ENCODE measurements at regions not wholly inside any gene's neighbourhood (a gene's known extent, or its start where the extent isn't known, plus 50 kb on each side); places are given as distances from the start of the nearest gene placed in this dataset.

- H3T11ph ChIP-seq (ENCODE audit: low read length) = no peak overlapping the region
- Mint-ChIP-seq H3K36me3 (ENCODE audit: insufficient read depth in 1 of 3, low read depth in 3 of 3) (no peaks in the 10 kb centered on the region), H3K27me3 (ENCODE audit: low read depth) (no peaks in the 10 kb centered on the region), H3K27ac (no peak overlapping the region), H3K4me3 (no peak overlapping the region), H3K9me3 (0 out of 5 replicates have a peak, but pooled peaks cover 0 to 2% of the 10 kb centered on the region in 2 experiments), H3K4me1 (no peaks in the 10 kb centered on the region)
- H3K56ac ChIP-seq (ENCODE audit: insufficient read length, low read depth, low read length) = no peak overlapping the region
- H2BK120ac ChIP-seq (ENCODE audit: low read depth, low read length, poor library complexity, severe bottlenecking) = no peak overlapping the region
- H3K18ac ChIP-seq (ENCODE audit: insufficient read length, low read depth, low read length) = no peak overlapping the region
- H2BK20ac ChIP-seq (ENCODE audit: low read depth, low read length, poor library complexity, severe bottlenecking) = no peak overlapping the region
- H2AFZ ChIP-seq (ENCODE audit: low read length) = no peak overlapping the region
- no peak overlapping the region for H2BK15ac ChIP-seq (ENCODE audit: low read depth, low read length)
- H3K79me1 ChIP-seq (ENCODE audit: insufficient read depth, low read depth, low read length, poor library complexity, severe bottlenecking) = no peaks in the 10 kb centered on the region
- no CpG with 5 or more reads among the region's 5 CpGs for WGBS (ENCODE audit: extremely low coverage, insufficient read length, low lambda C conversion rate)
- H3K9ac ChIP-seq (ENCODE audit: extremely low read depth, insufficient read length, low read length) = no peak overlapping the region
- no peak overlapping the region for H3K4me2 ChIP-seq (ENCODE audit: insufficient read depth, insufficient read length, low read length)
- H3K23ac ChIP-seq (ENCODE audit: insufficient read length, low read depth, low read length) = no peak overlapping the region
- H2BK12ac ChIP-seq (ENCODE audit: insufficient read length, low read depth, low read length) = no peak overlapping the region
- no peaks in the 10 kb centered on the region for H3K9me3 ChIP-seq (ENCODE audit: control insufficient read depth, low read depth, low read length)
- no peak overlapping the region for H3K14ac ChIP-seq (ENCODE audit: insufficient read depth, low read length)
- no peak overlapping the region for H2AK5ac ChIP-seq (ENCODE audit: insufficient read length, low read length)
- H3K27ac ChIP-seq (ENCODE audit: insufficient read length, low read depth, low read length) = no peak overlapping the region
- no peak for DNase-seq
- no peak overlapping the region for H4K5ac ChIP-seq (ENCODE audit: insufficient read length, low read depth, low read length)
- no peaks in the 10 kb centered on the region for H3K23me2 ChIP-seq (ENCODE audit: insufficient read length, low read depth, low read length, poor library complexity, severe bottlenecking)
- H3K27me3 ChIP-seq (ENCODE audit: insufficient read depth, low read length) = no peaks in the 10 kb centered on the region
- no peak overlapping the region for H2BK5ac ChIP-seq (ENCODE audit: insufficient read length, low read length)
- H4K20me1 ChIP-seq (ENCODE audit: control insufficient read depth, insufficient read depth, insufficient read length) = no peaks in the 10 kb centered on the region
- TF ChIP-seq CTCF (conservative IDR thresholded peaks at IDR 0.05) = no peak
- H4K8ac ChIP-seq (replicated peaks; ENCODE audit: insufficient read length, low read depth, low read length) = no peak overlapping the region
- no peaks in the 10 kb centered on the region for H3K4me1 ChIP-seq (ENCODE audit: insufficient read depth, low read length)
- no peak overlapping the region for H4K91ac ChIP-seq (ENCODE audit: insufficient read length, low read depth, low read length)
- no peaks in the 10 kb centered on the region for H3K79me2 ChIP-seq (ENCODE audit: insufficient read depth, low read length)
- no peak overlapping the region for H3K4ac ChIP-seq (ENCODE audit: low read depth, low read length)
Measured at GRCh38 chr7:136665878-136666509, 202.5 kb upstream of the CHRM2 start.
